GM12865 (cell line): ENCODE measurements at regions not wholly inside any gene's neighbourhood (a gene's known extent, or its start where the extent isn't known, plus 50 kb on each side); places are given as distances from the start of the nearest gene placed in this dataset.

Experiments used
- DNase-seq: peaks from one replicate; pipeline ENCODE4 v3.0.0; 2010; ENCODE audit warnings: low read depth
- H3K4me3 ChIP-seq: 2 replicates; pipeline ENCODE4 v1.5.1; 2011; ENCODE audit warnings: mild to moderate bottlenecking, low read depth, low read length, control low read depth
- TF ChIP-seq, protein P1 (sequence below): IDR thresholded peaks from 2 replicates; pipeline ENCODE4 v1.5.1; 2011; ENCODE audit warnings: low read length, control low read depth, low read depth, inconsistent platforms; ENCODE audit not compliant: insufficient read depth; ENCODE audit errors: missing control alignments

DNA sequence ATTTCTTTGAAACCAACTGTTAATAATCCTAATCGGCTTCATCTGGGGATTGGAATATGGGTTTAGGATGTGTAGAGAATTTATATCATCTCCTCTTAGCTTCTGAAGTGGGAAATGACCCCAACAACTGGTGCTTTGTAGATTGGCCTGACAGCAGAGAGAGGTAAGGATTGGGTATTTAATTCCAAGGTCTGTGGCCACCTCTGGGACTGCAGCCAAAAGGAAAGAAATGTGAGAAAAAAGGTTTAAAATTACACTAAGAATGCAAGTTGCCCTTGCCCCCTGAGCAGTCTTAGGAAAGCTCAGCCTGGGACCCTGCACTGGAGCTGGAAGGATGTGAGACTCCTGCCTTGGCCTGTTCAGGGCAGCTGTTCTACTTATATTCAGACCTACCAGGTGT, 157.1 kb downstream of the FTCDNL1 start:
- DNase-seq, result no peak
- TF ChIP-seq, protein P1, sequence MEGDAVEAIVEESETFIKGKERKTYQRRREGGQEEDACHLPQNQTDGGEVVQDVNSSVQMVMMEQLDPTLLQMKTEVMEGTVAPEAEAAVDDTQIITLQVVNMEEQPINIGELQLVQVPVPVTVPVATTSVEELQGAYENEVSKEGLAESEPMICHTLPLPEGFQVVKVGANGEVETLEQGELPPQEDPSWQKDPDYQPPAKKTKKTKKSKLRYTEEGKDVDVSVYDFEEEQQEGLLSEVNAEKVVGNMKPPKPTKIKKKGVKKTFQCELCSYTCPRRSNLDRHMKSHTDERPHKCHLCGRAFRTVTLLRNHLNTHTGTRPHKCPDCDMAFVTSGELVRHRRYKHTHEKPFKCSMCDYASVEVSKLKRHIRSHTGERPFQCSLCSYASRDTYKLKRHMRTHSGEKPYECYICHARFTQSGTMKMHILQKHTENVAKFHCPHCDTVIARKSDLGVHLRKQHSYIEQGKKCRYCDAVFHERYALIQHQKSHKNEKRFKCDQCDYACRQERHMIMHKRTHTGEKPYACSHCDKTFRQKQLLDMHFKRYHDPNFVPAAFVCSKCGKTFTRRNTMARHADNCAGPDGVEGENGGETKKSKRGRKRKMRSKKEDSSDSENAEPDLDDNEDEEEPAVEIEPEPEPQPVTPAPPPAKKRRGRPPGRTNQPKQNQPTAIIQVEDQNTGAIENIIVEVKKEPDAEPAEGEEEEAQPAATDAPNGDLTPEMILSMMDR, result no peak
- H3K4me3 ChIP-seq, result no peak overlapping the region

DNA sequence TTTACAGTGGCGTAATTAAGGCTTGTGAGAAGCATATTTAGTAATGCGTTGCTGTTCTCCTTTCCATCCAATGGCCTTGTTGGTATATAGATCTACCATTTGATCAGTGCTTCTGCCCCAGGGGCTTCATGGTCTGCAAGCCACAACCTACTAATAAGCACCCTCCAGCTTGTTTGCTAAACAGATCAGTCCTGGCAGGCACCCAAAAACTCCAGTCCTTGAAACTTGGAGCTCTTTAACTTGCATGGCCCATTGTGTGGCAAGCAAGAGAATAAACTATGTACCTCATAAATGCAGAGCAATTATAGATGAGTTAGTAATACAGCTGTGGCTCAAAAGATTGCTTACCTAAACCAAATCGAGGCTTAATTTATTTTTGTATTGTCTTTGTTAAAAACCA, 158.5 kb downstream of the FTCDNL1 start:
- no peak for DNase-seq
- TF ChIP-seq, protein P1, result no peak
- H3K4me3 ChIP-seq, result no peak overlapping the region

DNA sequence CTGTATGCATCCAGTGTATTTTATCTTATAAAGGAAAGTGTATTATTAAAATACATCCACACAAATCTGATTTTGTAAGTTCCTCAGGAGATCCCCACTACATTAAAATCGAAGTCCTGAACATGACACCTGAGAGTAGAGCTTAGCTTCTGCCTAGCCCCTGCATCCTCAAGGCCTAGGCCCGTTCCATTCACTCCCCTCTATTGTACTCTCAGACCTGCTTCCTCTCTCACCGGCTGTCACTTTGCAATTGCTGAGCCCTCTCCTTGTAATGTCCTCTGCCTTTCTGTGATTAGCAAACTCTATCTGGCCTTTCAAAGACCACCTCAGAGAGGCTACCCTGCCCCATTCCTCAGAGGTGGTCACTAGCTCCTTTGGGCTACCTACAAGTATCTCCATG, 160.8 kb downstream of the FTCDNL1 start:
- no peak overlapping the region for H3K4me3 ChIP-seq
- TF ChIP-seq, protein P1, result no peak
- no peak for DNase-seq

DNA sequence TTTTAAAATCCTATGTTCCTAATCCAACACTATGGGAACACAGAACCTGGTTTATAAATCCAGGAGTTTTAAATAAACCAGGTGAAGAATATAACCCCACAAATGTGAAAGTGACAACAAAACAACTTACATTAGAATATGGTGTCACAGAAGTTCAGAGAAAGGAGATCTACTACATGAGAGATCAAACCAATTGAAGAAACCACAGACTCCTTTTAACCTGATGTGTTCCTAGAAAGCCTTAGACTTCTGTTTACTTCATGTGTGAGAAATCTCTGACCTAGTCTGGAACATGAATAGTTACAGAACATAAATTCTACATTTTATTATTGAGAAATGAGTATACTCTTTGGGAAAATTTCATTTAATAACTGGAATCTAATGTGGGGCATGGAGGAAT, 165.3 kb downstream of the FTCDNL1 start:
- H3K4me3 ChIP-seq, result no peak overlapping the region
- no peak for DNase-seq
- TF ChIP-seq, protein P1, result no peak

DNA sequence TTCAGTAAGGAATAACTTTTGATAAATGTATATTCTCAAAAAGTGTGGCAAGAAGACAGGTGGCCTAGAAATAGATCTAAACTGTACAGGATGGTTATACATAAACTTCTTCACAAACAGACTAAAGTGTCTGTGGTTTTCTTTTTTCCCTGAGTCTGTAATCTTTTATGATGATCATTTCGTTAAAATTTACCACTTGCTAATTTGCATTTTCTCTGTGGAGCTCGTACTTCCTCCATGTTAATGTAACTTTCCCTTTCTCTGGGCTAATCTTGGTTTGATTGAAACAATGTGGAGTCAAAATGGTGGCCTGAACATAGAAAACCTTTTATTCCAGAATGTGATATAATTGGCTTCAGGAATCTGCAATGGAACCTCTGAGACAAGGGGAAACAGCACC, 166.2 kb downstream of the FTCDNL1 start:
- TF ChIP-seq, protein P1, result no peak
- DNase-seq, result no peak
- H3K4me3 ChIP-seq, result no peak overlapping the region

DNA sequence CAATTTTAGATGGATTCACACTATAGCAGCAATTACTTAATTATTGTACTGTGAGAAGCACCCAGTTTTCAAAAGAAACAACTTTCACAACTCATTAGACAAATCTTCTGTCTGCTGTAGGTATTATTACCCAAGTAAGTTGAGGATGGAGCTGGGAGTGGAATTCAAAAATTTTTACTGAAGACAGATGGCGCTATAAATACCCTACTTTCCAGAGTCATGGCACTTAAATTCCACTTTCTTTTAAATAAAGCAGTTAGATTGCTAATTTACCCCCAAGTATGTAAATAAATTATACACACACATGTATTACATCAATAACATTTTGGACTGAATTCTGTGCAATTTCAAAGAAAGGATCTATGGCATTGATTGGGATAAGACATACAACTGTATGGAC, 166.8 kb downstream of the FTCDNL1 start:
- no peak overlapping the region for H3K4me3 ChIP-seq
- TF ChIP-seq, protein P1, result no peak
- DNase-seq, result no peak

DNA sequence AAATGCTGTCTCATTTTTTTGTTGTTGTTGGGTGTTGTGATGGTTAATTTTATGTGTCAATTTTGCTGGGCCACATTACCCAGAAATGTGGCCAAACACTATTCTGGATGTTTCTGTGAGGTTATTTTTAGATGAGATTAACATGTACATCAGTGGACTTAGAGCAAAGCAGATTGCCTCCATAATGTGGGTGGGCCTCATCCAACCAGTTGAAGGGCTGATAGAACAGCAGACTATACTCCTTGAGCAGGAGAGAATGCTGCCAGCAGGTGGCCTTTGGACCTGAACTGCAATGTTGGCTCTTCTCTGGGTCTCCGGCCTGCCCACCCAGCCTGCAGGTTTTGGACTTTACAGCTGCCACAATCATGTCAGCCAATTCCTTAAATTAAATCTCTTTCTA, 169.0 kb downstream of the FTCDNL1 start:
- TF ChIP-seq, protein P1, result no peak
- DNase-seq, result no peak

More for the DNA sequence above, 169.0 kb downstream of the FTCDNL1 start:
- no peak overlapping the region for H3K4me3 ChIP-seq
